ENCODE measurements at regions not wholly inside any gene's neighbourhood (a gene's known extent, or its start where the extent isn't known, plus 50 kb on each side); places are given as distances from the start of the nearest gene placed in this dataset.

DNA sequence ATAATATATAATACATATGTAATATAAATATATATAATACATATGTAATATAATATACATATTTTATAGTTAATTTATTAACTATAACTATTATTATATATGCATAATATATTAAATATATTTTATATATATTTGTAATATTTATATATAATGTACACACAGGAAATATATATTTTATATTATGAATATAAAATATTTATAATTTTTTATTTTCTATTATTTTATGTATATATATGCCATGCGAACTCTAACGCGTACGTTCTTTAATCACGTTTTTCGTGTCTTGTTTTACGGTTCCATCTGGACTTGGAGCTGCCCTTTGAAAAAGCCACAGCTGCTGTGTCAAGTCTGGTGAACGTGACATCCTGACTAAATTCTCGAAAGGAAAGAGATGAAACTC lies 332.1 kb downstream of the ASMT start:
- TF ChIP-seq, protein P1, sequence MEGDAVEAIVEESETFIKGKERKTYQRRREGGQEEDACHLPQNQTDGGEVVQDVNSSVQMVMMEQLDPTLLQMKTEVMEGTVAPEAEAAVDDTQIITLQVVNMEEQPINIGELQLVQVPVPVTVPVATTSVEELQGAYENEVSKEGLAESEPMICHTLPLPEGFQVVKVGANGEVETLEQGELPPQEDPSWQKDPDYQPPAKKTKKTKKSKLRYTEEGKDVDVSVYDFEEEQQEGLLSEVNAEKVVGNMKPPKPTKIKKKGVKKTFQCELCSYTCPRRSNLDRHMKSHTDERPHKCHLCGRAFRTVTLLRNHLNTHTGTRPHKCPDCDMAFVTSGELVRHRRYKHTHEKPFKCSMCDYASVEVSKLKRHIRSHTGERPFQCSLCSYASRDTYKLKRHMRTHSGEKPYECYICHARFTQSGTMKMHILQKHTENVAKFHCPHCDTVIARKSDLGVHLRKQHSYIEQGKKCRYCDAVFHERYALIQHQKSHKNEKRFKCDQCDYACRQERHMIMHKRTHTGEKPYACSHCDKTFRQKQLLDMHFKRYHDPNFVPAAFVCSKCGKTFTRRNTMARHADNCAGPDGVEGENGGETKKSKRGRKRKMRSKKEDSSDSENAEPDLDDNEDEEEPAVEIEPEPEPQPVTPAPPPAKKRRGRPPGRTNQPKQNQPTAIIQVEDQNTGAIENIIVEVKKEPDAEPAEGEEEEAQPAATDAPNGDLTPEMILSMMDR (IDR thresholded peaks at IDR 0.05) = no peak
- TF ChIP-seq IRF2 (CRISPR knock-in tag; IDR thresholded peaks at IDR 0.05; ENCODE audit: borderline replicate concordance, low read depth) (no peak), JUN (CRISPR knock-in tag; IDR thresholded peaks at IDR 0.05) (no peak)
- TF ChIP-seq, protein P2, sequence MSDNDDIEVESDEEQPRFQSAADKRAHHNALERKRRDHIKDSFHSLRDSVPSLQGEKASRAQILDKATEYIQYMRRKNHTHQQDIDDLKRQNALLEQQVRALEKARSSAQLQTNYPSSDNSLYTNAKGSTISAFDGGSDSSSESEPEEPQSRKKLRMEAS (CRISPR knock-in tag; IDR thresholded peaks at IDR 0.05) = no peak
